HS-5 (cell line): ENCODE measurements at regions not wholly inside any gene's neighbourhood (a gene's known extent, or its start where the extent isn't known, plus 50 kb on each side); places are given as distances from the start of the nearest gene placed in this dataset.

Experiments used
- DNase-seq: peaks from one replicate; pipeline ENCODE4 v3.0.0-alpha.2; 2012; ENCODE audit warnings: low read depth

DNA sequence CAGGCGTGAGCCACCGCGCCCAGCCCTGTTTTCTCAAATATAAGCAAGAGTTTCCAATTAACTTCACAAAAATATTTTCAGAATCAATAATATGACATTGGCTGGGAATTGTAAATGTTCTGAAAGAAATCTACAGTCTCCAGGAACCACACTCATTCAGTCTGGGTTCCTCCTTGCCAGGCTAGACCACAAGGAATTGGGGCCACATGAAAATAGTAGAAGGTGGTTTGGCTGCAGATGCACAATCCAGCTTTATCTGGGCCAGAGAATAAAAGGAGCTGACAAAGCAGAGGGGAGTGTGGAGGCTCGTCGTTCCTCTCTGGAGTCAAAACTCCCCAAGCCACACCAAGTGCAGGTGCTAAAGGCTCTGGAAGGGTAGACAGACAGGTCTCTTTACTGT, 92.0 kb upstream of the OSMR start:
- DNase-seq = no peak

DNA sequence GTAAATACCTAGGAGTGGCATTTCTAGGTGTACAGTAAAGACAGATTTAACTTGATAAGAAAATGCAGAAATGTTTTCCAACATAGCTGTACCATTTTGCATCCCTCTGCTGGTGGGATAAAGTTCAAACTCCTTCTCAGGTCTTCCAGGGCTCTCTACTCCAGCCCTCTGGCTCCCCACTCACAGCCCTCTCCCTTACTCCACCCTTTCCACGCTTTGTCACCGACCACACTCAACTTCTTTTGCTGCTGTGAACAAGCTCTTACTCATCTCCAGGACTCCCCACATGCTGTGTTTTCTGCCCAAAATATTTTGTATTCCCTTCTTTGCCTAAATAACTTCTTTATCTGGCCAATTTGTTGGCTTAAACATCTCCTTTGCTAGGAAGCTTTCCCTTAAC, 90.6 kb upstream of the OSMR start:
- DNase-seq = peak; percentile 35

DNA sequence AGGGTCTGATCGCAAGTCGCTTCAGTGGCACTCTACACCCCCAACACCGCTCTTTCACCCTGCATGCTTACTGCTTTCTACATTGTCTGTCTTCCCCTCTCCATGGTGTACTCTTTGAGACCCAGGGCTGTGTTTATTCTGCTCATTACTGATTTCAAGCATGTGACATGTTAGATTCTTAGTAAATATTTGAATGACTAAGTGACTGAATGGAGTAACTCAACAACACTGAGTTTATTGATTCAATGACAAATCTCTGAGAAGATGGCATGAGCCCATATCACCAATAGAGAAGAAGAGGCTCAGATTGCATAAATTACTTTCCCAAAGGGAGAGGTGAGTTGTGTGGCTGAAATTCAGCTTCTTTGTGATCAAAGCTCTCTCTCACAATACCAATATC, 89.7 kb upstream of the OSMR start:
- no peak for DNase-seq

DNA sequence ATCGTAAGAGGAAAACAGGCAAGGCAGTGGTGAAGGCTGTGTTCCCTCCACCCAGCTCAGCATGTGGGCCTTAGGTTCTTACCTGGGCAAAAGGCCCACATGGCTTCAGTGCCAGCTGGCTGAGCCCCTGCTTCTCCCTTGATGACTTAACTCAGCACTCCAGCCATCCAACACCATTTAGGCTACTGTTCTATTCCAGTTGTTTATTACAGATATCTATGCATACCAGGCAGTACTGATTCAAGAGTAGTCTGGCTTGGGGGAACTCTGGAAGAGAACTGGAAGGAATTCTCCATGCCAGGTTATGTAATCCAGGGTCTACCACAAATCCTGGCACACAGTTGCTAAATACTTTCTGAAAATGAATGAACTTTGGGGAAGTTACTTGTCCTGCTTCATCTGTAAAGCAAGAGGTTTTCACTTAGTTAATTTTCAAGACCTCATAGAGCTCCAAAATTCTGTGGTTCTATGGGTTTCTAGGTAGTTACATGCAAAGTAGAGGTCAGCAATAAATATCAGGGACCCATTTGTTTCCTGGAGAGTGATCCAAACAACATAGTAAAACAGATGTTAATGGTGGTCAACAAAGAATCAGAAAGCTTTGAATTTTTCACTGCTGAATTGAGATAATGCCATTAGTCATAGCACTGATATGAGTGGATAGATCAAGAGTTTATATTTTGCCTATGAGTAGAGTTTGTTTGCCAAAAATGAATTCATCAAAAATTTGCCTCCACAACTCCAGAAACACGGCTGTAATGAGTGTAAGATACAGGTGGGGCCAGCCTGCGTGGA, 88.2 kb upstream of the OSMR start:
- DNase-seq = no peak

DNA sequence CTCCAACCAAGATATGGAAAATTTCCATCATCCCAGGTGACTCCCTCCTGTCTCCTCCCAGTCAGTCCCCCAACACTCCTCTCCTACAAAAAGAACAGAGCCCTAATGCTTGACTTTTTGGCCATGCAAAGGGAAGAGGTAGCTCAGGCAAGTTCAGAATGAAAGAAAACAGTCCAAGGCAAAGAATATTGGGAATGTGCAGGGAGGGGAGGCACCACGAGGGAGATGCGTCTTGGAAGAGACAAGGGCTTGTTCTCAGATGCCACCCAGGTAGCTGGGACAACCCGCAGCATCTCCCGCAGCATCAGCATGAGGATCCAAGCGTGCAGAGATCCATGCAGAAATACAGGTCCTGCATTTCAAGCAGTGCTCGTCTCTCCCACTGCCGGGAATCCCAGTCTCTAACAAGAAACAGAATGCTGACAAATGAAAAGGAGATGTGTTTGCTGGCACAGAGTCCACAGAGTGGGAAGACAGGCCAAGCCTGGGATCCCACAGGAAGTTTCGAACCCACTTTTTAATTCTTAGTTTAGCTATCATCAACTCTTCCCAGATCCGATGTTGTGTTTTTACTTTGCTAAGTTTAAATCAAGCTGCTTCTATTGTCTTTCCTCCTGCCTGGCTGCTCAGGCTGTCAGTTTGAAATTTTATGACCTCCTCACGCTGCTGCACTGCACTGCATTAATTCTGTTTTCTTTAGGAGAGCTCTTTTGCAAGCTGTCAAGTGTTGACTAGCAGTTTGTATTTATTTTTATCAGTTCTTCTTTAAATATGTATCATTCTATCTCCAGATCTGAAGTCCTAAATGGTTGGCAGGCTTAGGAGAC, 86.8 kb upstream of the OSMR start:
- DNase-seq = no peak

DNA sequence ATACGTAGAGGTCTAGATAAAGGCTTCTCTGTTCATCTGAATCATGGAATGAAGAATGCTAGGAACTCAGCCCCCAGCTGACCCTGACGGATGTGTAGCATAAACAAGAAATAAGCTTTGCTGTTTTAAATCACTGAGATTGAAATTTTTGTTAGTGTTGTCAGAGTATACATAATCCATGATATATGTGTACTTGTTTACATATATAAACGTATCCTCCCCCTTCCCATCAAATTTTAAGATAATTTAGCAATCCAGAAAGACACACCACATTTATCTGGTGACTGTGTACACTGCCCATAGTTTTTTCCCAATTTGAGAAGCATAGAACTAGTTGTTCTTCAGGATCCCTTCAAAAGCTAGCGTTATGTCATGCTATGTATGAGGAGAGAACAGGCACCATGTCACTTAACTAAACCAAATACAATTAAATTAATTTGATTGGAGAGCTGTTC, 80.8 kb upstream of the OSMR start:
- DNase-seq = no peak

DNA sequence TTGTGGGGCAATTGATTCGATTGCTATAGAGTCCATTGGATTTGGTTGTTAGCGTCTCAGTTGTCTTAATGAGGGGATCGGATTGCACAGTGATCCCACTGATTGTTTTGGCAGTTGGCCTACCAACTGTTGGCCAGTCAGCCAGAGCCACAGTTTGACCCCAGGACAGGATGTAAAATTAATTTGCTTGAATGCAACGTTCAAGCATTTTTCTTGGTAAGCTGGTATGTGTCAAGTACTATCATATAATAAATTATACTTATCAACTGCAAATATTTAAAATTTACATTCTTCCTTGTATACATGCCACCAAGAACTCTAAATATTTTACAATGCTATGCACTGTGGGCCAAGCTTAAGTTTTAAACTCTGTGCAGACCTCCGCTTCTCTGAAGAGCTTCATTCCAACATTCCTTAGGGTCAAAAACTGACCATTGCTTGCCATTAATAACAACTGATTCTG, 80.4 kb upstream of the OSMR start:
- DNase-seq = no peak

DNA sequence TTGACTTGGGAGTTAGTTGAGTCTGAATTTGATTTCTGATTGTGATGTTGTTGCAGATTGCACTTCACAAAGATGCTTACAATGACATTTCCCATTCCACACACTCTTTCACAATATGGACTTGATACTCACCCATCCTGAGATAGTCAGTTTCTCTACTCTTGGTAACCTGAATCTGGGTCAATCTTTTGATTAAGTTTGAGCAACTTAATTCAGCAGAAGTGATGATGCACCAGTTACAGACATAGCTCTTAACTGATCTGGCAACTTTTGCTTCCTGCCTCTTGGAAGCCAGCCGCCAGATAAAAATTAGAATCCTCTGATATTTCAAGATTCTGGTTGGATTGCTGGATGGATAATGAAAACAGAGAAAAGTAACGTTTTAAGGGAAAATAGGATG, 79.7 kb upstream of the OSMR start:
- no peak for DNase-seq

DNA sequence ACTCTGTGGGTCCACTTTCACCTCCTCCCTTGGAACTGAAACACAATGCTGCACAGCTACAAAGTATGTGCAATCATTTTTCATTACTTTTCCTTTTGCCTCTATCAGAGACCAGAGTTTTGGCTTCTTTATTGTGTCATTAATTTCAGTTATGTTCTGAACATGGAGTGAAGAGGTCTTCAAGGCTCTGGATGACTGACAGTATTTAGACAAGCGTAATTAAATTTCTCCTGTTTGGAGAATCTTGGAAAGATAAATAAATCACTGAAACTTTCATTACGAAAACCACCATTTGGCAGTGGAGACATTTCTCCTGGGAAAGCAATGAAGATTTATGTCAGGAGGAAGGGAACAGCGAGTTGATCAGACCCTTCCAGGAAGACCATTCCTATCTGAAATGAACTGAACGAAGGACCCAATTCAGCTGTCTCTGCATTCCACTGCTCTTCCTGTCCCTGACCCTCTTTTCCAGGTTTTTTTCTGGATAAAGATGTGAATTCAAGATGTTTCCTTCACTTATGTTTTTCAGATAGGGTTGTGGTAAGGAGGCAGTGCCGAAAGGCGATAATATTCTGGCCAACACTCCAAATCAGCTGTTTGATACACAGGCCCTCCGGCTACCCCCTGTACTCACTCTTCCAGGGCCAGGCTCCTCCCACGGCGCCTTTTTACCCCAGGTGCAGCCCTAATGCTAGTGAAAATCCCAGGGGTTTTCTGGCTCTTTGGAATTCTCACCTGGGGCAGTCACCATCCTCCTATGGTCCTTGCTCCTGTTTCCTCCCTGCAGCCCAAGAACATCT, 77.2 kb upstream of the OSMR start:
- no peak for DNase-seq

DNA sequence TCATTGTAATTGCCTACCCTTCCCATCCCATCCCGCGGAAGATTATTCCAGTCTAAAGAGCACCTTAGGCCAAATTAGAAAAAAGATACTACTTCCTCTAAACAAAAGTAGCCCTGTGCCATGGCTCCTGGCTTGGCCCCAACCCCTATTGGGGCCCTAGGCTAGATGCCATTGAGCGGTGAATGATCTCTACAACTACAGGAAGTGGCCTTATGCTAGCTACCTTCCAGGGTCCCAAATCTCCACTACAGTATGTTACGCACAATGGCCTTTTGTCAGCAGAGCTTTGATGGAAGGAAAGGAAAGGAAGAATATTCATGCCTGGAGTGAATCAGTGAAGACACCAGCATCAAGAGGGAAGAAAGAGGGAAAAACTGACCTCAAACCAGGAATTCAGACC, 73.3 kb upstream of the OSMR start:
- DNase-seq = no peak

DNA sequence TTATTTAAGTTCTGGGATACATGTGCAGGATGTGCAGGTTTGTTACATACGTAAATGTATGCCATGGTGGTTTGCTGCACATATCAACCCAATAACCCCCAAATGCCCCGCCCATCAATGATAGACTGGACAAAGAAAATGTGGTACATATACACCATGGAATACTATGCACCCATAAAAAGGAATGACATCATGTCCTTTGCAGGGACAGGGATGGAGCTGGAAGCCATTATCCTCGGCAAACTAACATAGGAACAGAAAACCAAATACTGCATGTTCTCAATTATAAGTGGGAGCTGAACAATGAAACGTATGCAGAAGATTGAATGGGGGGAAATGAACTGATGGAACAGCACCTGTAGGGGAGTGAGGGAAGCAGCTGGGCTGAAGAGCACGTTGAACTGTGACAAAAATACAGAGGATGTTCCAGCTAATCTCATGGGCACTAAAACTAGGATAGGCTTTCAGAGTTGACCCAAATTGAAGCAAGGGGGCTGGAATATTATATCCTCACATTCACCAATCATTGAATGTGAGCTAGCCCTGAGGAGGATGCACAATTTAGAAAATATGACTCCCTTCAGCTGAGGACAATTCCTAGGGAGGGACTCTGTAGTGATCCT, 70.5 kb upstream of the OSMR start:
- DNase-seq = no peak

DNA sequence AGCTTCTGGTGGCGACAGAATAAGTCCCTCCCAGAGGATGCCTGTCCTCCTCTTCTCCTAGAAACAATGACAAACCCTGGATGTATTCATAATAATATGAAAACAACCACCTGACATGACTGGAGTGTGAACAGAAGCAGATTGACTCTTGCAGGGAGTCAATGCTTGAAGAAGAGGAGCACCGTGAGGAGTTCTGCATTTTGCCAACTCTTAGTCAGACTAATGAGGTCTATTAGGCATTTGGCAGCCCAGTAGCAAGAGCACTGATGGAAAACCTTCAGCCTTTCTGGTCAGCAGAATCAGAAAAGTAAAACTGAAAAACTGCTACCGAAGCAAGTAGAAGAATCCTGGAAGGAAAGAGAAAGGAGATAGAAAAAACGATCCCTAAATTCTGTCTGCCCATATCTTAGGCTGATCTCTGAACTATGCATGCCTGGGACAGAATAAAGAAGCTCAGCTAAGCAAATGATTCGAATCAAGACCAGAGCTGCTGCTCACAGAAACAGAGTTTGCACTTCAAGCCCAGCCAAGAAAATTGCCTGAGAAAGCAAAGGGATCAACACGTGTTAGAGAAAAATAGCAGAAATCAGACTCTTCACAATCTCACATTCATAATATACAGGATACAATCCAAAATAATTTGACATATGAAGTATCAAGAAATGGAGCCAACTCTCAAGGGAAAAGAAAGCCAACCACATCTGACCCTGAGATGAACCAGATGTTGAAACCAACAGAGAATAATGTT, 69.5 kb upstream of the OSMR start:
- DNase-seq = no peak

DNA sequence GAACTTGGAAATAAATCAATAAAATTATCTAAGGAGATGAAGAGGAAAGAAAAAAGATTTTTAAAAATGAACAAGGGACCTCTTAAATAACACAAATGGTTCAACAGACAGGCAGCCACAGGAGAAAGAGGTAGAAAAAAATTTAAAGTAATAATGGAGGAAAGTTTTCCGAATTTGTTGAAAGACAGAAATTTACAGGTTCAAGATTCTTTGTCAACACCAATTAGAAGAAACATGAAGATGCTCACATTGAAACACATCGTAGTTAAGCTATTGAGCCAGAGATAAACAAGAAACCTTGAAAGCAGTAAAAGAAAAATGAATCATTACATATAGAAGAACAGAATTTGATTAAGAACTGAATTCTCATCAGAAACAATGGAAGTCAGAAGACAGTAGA, 68.7 kb upstream of the OSMR start:
- DNase-seq = no peak

DNA sequence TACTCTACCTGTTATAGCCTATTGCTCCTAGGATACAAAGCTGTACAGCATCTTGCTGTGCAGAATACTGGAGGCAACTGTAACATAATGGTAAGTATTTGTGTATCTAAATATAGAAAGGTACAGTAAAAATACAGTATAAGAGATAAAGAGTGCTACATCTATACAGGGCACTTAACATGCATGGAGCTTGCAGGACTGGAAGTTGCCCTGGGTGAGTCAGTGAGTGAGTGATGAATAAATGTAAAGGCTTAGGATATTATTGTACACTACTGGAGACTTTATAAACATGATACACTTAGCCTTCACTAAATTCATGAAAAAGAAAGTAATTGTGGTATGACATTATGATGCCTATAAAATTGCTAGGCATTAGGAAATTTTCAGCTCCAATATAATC, 65.5 kb upstream of the OSMR start:
- no peak for DNase-seq

DNA sequence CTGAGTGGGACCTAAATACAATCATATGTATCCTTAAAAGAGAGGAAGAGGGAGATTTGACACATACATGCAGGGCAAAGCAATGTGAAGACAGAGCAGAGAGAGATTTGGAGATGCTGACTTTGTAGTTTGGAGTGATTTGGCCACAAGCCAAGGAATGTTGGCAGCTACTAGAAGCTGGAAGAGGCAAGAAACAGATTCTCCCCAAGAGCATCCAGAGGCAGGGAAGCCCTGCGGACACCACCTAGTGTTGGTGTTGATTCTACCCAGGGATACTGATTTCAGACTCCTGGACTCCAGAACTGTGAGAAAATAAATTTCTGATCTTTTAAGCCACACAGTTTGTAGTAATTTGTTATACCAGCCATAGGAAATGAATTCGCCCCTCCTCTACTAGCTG, 64.9 kb upstream of the OSMR start:
- DNase-seq = peak; percentile 43

DNA sequence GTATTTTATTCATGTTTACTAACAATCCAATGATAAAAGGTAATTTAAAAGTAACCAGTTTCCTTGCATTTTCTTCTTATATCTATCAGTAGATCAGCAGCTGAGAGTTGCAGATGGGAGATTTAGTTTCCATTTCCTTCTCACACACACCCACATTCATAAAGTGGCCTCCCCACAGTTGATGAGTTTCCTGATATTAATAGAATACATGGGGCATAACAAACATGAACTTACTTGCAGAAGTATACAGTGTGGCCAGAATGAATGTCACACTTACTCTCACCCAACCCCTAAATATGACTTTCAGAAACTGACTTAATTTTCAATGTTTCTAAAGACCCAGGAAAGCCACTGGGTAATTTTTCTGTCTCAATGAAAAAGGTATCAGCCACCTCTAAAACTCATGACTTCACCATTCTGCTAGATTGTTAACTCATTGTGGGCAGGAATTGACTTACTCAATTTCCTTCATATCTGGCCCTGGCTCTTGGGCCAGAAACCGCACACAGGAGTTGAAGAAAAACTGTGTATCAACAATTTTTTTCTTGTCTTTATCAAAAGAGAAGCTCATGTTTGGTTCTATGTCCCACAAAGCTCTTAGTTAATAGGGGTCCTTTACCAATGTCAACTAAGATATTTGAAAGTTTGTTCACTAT, 63.5 kb upstream of the OSMR start:
- no peak for DNase-seq

DNA sequence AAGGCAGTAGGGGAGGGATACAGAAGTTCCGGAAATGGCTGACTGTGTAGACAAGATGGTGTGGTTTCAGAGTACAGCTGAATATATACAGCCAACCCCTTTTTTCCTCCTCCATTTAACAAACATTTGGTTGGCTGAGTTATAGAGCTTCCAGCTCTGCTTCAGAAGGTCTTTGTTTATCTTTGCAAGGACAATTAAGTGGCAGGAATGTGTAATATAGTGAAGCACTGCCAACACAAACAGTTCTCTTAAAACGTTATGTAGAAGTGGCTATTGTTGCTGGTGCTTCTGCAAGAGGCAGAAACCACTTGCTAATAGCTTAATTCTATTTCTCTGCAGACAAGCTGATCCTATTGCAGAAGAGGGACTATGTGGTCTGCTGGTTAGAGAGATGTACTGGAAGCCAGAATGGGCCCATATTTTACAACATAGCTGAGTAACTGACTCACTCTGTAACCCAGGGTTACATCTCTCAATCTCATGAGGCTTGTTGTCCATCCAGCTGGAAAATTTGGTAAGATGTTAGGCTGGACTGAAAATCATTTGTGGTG, 62.7 kb upstream of the OSMR start:
- peak; percentile 92 for DNase-seq

DNA sequence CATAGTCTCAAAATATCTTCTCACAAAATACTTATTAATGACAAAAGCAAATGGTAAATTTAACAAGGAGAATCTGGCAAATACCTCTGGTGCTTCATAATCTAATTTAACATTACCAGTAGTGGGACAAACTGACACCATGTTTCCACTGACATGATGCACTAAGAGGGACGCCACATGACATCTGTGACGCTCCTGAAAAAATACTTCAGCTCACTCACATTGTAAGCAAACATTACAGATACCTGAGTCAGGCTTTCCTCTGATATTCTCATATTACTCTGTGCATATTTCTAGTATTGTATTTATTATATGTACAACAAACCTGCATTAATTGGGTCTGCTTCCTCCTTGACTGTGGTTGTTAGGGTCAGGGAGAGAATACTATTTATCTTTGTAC, 56.7 kb upstream of the OSMR start:
- no peak for DNase-seq

DNA sequence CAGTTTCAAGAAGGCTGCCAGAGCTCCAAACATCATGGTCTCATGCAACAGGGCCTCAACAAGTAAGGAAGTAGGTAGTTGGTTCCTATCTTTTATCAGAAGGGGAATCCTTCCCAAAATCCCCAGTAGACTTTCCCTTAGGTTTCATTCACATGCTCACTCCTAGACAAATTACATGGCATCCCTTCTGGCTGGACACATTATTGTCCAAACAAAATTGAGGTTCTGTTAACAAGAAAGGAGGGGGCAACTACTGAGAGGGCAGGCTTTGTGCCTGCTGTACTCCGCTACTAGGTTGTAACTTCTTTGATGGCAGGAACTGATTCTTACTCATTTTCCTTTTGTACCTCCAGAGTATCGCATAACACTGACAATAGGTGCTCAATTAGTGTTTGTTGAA, 56.0 kb upstream of the OSMR start:
- no peak for DNase-seq

DNA sequence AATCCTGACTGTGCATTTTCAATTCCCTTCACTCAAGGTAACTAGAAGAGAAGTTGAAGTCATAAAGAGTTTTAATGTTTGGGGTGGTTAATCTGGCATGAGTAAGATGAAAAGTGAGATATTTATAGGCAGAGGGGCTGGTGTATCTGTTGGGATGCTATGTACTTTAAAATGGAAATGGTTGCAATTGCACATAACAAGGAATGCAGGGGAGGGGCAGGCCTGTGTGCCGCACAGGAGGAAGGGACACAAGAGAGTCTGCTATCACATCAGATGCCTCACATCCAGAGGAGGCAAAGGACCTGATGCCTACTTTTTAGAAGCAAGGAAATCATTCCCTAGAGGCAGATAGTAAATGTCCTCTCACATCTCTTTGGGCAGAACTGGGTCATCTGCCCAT, 55.5 kb upstream of the OSMR start:
- no peak for DNase-seq

DNA sequence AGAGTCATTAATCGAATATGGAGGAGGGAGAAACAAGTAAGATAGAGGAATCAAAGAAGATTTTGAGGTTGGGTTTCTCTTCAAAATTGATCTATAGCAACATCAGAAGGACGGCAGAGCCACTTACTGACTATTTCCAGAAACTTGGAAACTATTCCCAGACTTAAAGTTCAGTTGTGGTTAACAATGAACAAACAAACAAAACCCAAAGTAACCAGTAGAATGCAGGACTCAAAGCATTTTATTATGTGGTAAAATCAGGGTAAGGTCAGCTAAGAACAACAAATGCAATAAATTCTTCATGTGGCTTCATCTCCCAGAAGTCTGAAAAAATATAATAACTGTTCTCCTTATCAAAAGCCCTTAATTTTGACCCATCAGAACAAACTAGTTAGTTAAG, 54.9 kb upstream of the OSMR start:
- DNase-seq = no peak
